H9 (cell line): ENCODE measurements at regions not wholly inside any gene's neighbourhood (a gene's known extent, or its start where the extent isn't known, plus 50 kb on each side); places are given as distances from the start of the nearest gene placed in this dataset.

Experiments used
- DNase-seq: peaks from one replicate; pipeline ENCODE4 v3.0.0-alpha.2; 2017
- H2AFZ ChIP-seq: one replicate; pipeline ENCODE4 v1.6.1; 2013; ENCODE audit warnings: mild to moderate bottlenecking, low read length, control low read depth, moderate library complexity
- H2AK5ac ChIP-seq: 2 replicates; pipeline ENCODE4 v1.6.1; 2013; ENCODE audit warnings: low read length, control low read depth, mixed read lengths; ENCODE audit not compliant: insufficient read length
- H2BK120ac ChIP-seq: one replicate; pipeline ENCODE4 v1.6.1; 2013; ENCODE audit warnings: low read depth, mild to moderate bottlenecking, low read length, control low read depth, inconsistent platforms; ENCODE audit not compliant: poor library complexity, severe bottlenecking
- H2BK12ac ChIP-seq: 2 replicates; pipeline ENCODE4 v1.6.1; 2013; ENCODE audit warnings: low read length, control low read depth, mixed read lengths, low read depth; ENCODE audit not compliant: insufficient read length
- H2BK15ac ChIP-seq: 2 replicates; pipeline ENCODE4 v1.6.1; 2013; ENCODE audit warnings: low read depth, low read length, control low read depth
- H2BK20ac ChIP-seq: one replicate; pipeline ENCODE4 v1.6.1; 2013; ENCODE audit warnings: low read depth, mild to moderate bottlenecking, low read length, control low read depth, inconsistent platforms; ENCODE audit not compliant: poor library complexity, severe bottlenecking
- H2BK5ac ChIP-seq: 2 replicates; pipeline ENCODE4 v1.6.1; 2013; ENCODE audit warnings: low read length, control low read depth, mixed read lengths; ENCODE audit not compliant: insufficient read length
- H3K14ac ChIP-seq: 2 replicates; pipeline ENCODE4 v1.6.1; 2013; ENCODE audit warnings: low read length, control low read depth; ENCODE audit not compliant: insufficient read depth
- H3K18ac ChIP-seq: 2 replicates; pipeline ENCODE4 v1.6.1; 2013; ENCODE audit warnings: low read depth, mild to moderate bottlenecking, mixed read lengths, low read length, control low read depth; ENCODE audit not compliant: insufficient read length
- H3K23ac ChIP-seq: 2 replicates; pipeline ENCODE4 v1.6.1; 2013; ENCODE audit warnings: low read length, control low read depth, mixed read lengths, low read depth; ENCODE audit not compliant: insufficient read length
- H3K23me2 ChIP-seq: 2 replicates; pipeline ENCODE4 v1.6.1; 2013; ENCODE audit warnings: low read depth, mild to moderate bottlenecking, mixed read lengths, low read length, control low read depth; ENCODE audit not compliant: insufficient read length, poor library complexity, severe bottlenecking
- H3K27ac ChIP-seq: 2 replicates; pipeline ENCODE4 v1.5.1; 2013; ENCODE audit warnings: low read length, control low read depth, mixed read lengths, low read depth; ENCODE audit not compliant: insufficient read length
- H3K27me3 ChIP-seq: 2 replicates; pipeline ENCODE4 v1.6.1; 2013; ENCODE audit warnings: low read length, control low read depth, inconsistent platforms; ENCODE audit not compliant: insufficient read depth
- H3K4ac ChIP-seq: 2 replicates; pipeline ENCODE4 v1.6.1; 2013; ENCODE audit warnings: low read depth, mild to moderate bottlenecking, control low read depth, inconsistent platforms, low read length, moderate library complexity
- H3K4me1 ChIP-seq: 2 replicates; pipeline ENCODE4 v1.6.1; 2013; ENCODE audit warnings: low read length, control low read depth, inconsistent platforms; ENCODE audit not compliant: insufficient read depth
- H3K4me2 ChIP-seq: 2 replicates; pipeline ENCODE4 v1.6.1; 2013; ENCODE audit warnings: low read length, control low read depth, mixed read lengths; ENCODE audit not compliant: insufficient read length, insufficient read depth
- H3K56ac ChIP-seq: 2 replicates; pipeline ENCODE4 v1.6.1; 2013; ENCODE audit warnings: low read depth, mild to moderate bottlenecking, mixed read lengths, low read length, control low read depth; ENCODE audit not compliant: insufficient read length
- H3K79me1 ChIP-seq: 2 replicates; pipeline ENCODE4 v1.6.1; 2013; ENCODE audit warnings: low read depth, mild to moderate bottlenecking, moderate library complexity, low read length, control low read depth, inconsistent platforms; ENCODE audit not compliant: insufficient read depth, poor library complexity, severe bottlenecking
- H3K79me2 ChIP-seq: 2 replicates; pipeline ENCODE4 v1.6.1; 2013; ENCODE audit warnings: low read length, control low read depth, inconsistent platforms; ENCODE audit not compliant: insufficient read depth
- H3K9ac ChIP-seq: 2 replicates; pipeline ENCODE4 v1.6.1; 2013; ENCODE audit warnings: low read length, control low read depth, mixed read lengths; ENCODE audit not compliant: insufficient read length; ENCODE audit errors: extremely low read depth
- H3K9me3 ChIP-seq: one replicate; pipeline ENCODE4 v1.6.1; 2013; ENCODE audit warnings: low read depth, low read length, inconsistent platforms; ENCODE audit not compliant: control insufficient read depth
- H3T11ph ChIP-seq: one replicate; pipeline ENCODE4 v1.6.1; 2013; ENCODE audit warnings: mild to moderate bottlenecking, low read length, control low read depth, inconsistent platforms
- H4K20me1 ChIP-seq: one replicate; pipeline ENCODE4 v1.6.1; 2013; ENCODE audit not compliant: control insufficient read depth, insufficient read length, insufficient read depth
- H4K5ac ChIP-seq: 2 replicates; pipeline ENCODE4 v1.6.1; 2013; ENCODE audit warnings: low read depth, mild to moderate bottlenecking, mixed read lengths, low read length, control low read depth; ENCODE audit not compliant: insufficient read length
- H4K8ac ChIP-seq: replicated peaks from 2 replicates; pipeline ENCODE4 v1.6.1; 2013; ENCODE audit warnings: low read length, control low read depth, mixed read lengths, low read depth; ENCODE audit not compliant: insufficient read length
- H4K91ac ChIP-seq: 2 replicates; pipeline ENCODE4 v1.6.1; 2013; ENCODE audit warnings: low read depth, mild to moderate bottlenecking, moderate library complexity, mixed read lengths, low read length, control low read depth; ENCODE audit not compliant: insufficient read length
- H3K27ac Mint-ChIP-seq, 3 experiments: 2 replicates in 2 of 3; 3 replicates in 1 of 3; pipeline ENCODE4 v1.8.0; 2020 to 2021; ENCODE audit warnings: mixed read lengths in 3 of 3, mild to moderate bottlenecking in 1 of 3, moderate library complexity in 1 of 3
- H3K27me3 Mint-ChIP-seq: 2 replicates; pipeline ENCODE4 v1.8.0; 2021; ENCODE audit warnings: low read depth, mild to moderate bottlenecking, moderate library complexity, mixed read lengths
- H3K36me3 Mint-ChIP-seq, 3 experiments: 2 replicates in 2 of 3; 3 replicates in 1 of 3; pipeline ENCODE4 v1.8.0; 2020 to 2021; ENCODE audit warnings: low read depth in 3 of 3, mixed read lengths in 3 of 3; ENCODE audit not compliant: insufficient read depth in 1 of 3
- H3K4me1 Mint-ChIP-seq, 2 experiments: 2 replicates each; pipeline ENCODE4 v1.8.0; 2020; ENCODE audit warnings: mixed read lengths in 2 of 2
- H3K4me3 Mint-ChIP-seq, 2 experiments: 2 replicates in 1 of 2; 3 replicates in 1 of 2; pipeline ENCODE4 v1.8.0; 2020 to 2021; ENCODE audit warnings: mild to moderate bottlenecking in 2 of 2, mixed read lengths in 2 of 2, moderate library complexity in 1 of 2
- H3K9me3 Mint-ChIP-seq, 2 experiments: 2 replicates in 1 of 2; 3 replicates in 1 of 2; pipeline ENCODE4 v1.8.0; 2020; ENCODE audit warnings: mild to moderate bottlenecking in 2 of 2, mixed read lengths in 2 of 2, moderate library complexity in 1 of 2
- WGBS: extraction: QIAGEN DNeasy Blood & Tissue Kit; methylation state at CpG from one replicate; pipeline ENCODE4 v1.1.7; 2013; ENCODE audit warnings: missing lambda C conversion rate, low lambda C conversion rate, mixed read lengths; ENCODE audit not compliant: insufficient read length; ENCODE audit errors: extremely low coverage; 5-methylcytosine and 5-hydroxymethylcytosine counted together
- TF ChIP-seq, protein P1 (sequence below): fragments of 200-600 bp; sonication (generic); conservative IDR thresholded peaks from 3 replicates; pipeline ENCODE4 v1.8.0; 2021; ENCODE audit warnings: antibody characterized with exemption, mild to moderate bottlenecking

DNA sequence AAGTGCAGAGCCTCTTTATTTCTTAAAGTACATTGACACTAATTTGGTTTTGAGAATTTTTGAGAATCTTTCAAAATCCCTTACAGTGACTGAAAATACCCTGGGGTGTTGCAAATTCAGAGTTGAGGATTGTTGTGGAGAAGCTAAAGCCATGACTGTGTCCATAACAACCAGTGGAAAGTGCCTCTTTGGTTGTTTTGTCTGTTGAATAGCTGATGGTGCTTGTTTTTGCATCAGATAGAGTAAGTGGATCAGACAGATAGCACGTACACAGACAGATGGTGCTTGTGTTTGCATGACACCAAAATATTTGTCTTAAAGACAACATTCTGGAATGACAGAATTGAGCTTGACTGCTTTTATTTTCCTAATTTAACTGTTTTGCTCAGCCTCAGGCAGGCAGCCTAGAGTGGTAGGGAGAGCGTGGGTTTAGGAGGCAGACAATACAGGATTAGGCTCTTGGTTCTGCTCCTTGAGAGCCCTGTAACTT is 265.0 kb downstream of the IL20RB start:
- Mint-ChIP-seq H3K27ac (no peak overlapping the region), H3K4me3 (no peak overlapping the region), H3K36me3 (peaks cover 0 to 1% (median 0%) of the 10 kb centered on the region in 3 experiments; a peak in 1 of 7 replicates), H3K4me1 (0 out of 4 replicates have a peak, but pooled peaks cover 0 to 1% of the 10 kb centered on the region in 2 experiments), H3K9me3 (no peaks in the 10 kb centered on the region; a peak in 1 of 5 replicates), H3K27me3 (peaks cover 2% of the 10 kb centered on the region)
- no peaks in the 10 kb centered on the region for H3K4me1 ChIP-seq
- no peak overlapping the region for H3K14ac ChIP-seq
- no peak overlapping the region for H3K9ac ChIP-seq
- H4K20me1 ChIP-seq = no peaks in the 10 kb centered on the region
- H2BK20ac ChIP-seq = no peak overlapping the region
- no peak overlapping the region for H2BK120ac ChIP-seq
- H3T11ph ChIP-seq = no peak overlapping the region
- H3K27me3 ChIP-seq = no peaks in the 10 kb centered on the region
- H3K23me2 ChIP-seq = no peaks in the 10 kb centered on the region
- no peak overlapping the region for H3K27ac ChIP-seq
- H2BK15ac ChIP-seq = no peak overlapping the region
- no peak overlapping the region for H3K56ac ChIP-seq
- no peak overlapping the region for H4K91ac ChIP-seq
- no peak overlapping the region for H2BK5ac ChIP-seq
- H4K8ac ChIP-seq = no peak overlapping the region
- H3K18ac ChIP-seq = no peak overlapping the region
- no peak overlapping the region for H3K4me2 ChIP-seq
- H2AFZ ChIP-seq = no peak overlapping the region
- H3K79me2 ChIP-seq = no peaks in the 10 kb centered on the region
- H2AK5ac ChIP-seq = no peak overlapping the region
- no peaks in the 10 kb centered on the region for H3K9me3 ChIP-seq
- H2BK12ac ChIP-seq = no peak overlapping the region
- no CpG with 5 or more reads among the region's 2 CpGs for WGBS
- H3K4ac ChIP-seq = no peak overlapping the region
- no peak overlapping the region for H3K23ac ChIP-seq
- H4K5ac ChIP-seq = no peak overlapping the region
- no peaks in the 10 kb centered on the region for H3K79me1 ChIP-seq
- no peak for DNase-seq
- TF ChIP-seq, protein P1, sequence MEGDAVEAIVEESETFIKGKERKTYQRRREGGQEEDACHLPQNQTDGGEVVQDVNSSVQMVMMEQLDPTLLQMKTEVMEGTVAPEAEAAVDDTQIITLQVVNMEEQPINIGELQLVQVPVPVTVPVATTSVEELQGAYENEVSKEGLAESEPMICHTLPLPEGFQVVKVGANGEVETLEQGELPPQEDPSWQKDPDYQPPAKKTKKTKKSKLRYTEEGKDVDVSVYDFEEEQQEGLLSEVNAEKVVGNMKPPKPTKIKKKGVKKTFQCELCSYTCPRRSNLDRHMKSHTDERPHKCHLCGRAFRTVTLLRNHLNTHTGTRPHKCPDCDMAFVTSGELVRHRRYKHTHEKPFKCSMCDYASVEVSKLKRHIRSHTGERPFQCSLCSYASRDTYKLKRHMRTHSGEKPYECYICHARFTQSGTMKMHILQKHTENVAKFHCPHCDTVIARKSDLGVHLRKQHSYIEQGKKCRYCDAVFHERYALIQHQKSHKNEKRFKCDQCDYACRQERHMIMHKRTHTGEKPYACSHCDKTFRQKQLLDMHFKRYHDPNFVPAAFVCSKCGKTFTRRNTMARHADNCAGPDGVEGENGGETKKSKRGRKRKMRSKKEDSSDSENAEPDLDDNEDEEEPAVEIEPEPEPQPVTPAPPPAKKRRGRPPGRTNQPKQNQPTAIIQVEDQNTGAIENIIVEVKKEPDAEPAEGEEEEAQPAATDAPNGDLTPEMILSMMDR = no peak
